Esophagus muscularis mucosa (tissue), 4 donors: ENCODE measurements at regions not wholly inside any gene's neighbourhood (a gene's known extent, or its start where the extent isn't known, plus 50 kb on each side); places are given as distances from the start of the nearest gene placed in this dataset.

Source experiments
- EP300 ChIP-seq: sonication (generic); formaldehyde crosslinking; IDR thresholded peaks from one replicate; pipeline ENCODE4 v1.6.1; 2017; ENCODE audit warnings: antibody characterized with exemption
- POLR2A ChIP-seq: fragments of 450-650 bp; IDR thresholded peaks from one replicate; pipeline ENCODE4 v1.6.1; 2017; ENCODE audit warnings: antibody characterized with exemption, moderate library complexity, mild to moderate bottlenecking, low read depth
- POLR2AphosphoS5 ChIP-seq, 2 donors: sonication (generic); formaldehyde crosslinking; IDR thresholded peaks; one replicate each; pipeline ENCODE4 v1.6.1; 2017; ENCODE audit warnings: antibody characterized with exemption in 2 of 2
- TF ChIP-seq, protein P1 (sequence below), 3 experiments: fragments of 200-600 bp in 2 of 3; fragments of 450-650 bp in 1 of 3; sonication (generic) in 2 of 3; IDR thresholded peaks; one replicate each; pipeline ENCODE4 v1.5.1; 2017 to 2019; ENCODE audit warnings: antibody characterized with exemption in 3 of 3, mild to moderate bottlenecking in 2 of 3, moderate library complexity in 1 of 3

- TF ChIP-seq, protein P1, sequence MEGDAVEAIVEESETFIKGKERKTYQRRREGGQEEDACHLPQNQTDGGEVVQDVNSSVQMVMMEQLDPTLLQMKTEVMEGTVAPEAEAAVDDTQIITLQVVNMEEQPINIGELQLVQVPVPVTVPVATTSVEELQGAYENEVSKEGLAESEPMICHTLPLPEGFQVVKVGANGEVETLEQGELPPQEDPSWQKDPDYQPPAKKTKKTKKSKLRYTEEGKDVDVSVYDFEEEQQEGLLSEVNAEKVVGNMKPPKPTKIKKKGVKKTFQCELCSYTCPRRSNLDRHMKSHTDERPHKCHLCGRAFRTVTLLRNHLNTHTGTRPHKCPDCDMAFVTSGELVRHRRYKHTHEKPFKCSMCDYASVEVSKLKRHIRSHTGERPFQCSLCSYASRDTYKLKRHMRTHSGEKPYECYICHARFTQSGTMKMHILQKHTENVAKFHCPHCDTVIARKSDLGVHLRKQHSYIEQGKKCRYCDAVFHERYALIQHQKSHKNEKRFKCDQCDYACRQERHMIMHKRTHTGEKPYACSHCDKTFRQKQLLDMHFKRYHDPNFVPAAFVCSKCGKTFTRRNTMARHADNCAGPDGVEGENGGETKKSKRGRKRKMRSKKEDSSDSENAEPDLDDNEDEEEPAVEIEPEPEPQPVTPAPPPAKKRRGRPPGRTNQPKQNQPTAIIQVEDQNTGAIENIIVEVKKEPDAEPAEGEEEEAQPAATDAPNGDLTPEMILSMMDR (IDR thresholded peaks at IDR 0.05), result no peak
- TF ChIP-seq EP300 (no peak), POLR2AphosphoS5 (IDR thresholded peaks at IDR 0.05) (peak in 1 of 2 donors; percentile 29), POLR2A (no peak)
Observed at GRCh38 chr3:15979495-15979894, 181.7 kb upstream of the ANKRD28 start.
